ENCODE measurements at regions not wholly inside any gene's neighbourhood (a gene's known extent, or its start where the extent isn't known, plus 50 kb on each side); places are given as distances from the start of the nearest gene placed in this dataset.

DNA sequence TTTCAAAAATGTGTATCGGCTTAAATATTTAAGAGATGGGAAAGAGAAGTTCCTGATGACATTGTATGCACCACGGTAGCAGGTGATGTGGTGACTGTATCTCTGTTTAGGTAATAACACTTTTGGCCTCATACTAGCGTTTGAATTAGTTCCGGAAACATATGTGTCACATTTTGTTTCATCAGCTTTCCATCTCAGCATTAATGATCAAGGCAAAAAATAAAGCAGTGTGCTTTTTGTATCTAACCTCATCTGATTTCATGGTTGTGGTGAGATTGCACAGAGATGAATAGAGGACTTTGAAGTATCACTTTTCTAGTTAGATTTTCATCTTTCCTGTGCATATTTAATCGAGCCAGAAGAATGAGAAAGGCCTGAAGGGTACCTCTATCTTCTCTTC, 206.4 kb upstream of the SPRY1 start:
- no peaks in the 10 kb centered on the region for H3K36me3 ChIP-seq (ENCODE audit: control insufficient read depth, insufficient read depth, low read length)
- H3K4me1 Mint-ChIP-seq = peaks cover 4 to 7% of the 10 kb centered on the region in 2 donors
- intact Hi-C loops (cut with micrococcal nuclease) = no loop called here
- H3K36me3 Mint-ChIP-seq = no peaks in the 10 kb centered on the region
- no peaks in the 10 kb centered on the region for H3K9me3 Mint-ChIP-seq
- no peaks in the 10 kb centered on the region for H3K27me3 ChIP-seq (ENCODE audit: control insufficient read depth, insufficient read depth, low read length)
- no peaks in the 10 kb centered on the region for H3K4me1 ChIP-seq (ENCODE audit: control insufficient read depth, insufficient read depth, low read length)
- no peak for ATAC-seq
- H3K4me3 ChIP-seq (ENCODE audit: low read length) = no peak overlapping the region
- H3K4me3 Mint-ChIP-seq = no peak overlapping the region
- no peak for DNase-seq
- H3K9me3 ChIP-seq (ENCODE audit: control insufficient read depth, insufficient read depth, low read length) = no peaks in the 10 kb centered on the region
- H3K27ac Mint-ChIP-seq = no peak overlapping the region
- 75% methylated on average over 4 of the region's 5 CpGs for WGBS (ENCODE audit: insufficient coverage)
- H3K27me3 Mint-ChIP-seq (ENCODE audit: low read depth in 2 of 2) = no peaks in the 10 kb centered on the region
- no peak overlapping the region for H3K27ac ChIP-seq (ENCODE audit: low read length)
- TF ChIP-seq CTCF (IDR thresholded peaks at IDR 0.05) = no peak

- Histone ChIP-seq H3K9me3 (ENCODE audit: control insufficient read depth, insufficient read depth, low read length) (no peaks in the 10 kb centered on the region), H3K4me1 (ENCODE audit: control insufficient read depth, insufficient read depth, low read length) (no peaks in the 10 kb centered on the region), H3K36me3 (ENCODE audit: control insufficient read depth, insufficient read depth, low read length) (no peaks in the 10 kb centered on the region), H3K27me3 (ENCODE audit: control insufficient read depth, insufficient read depth, low read length) (no peaks in the 10 kb centered on the region), H3K4me3 (ENCODE audit: low read length) (no peak overlapping the region), H3K27ac (ENCODE audit: low read length) (no peak overlapping the region)
- TF ChIP-seq CTCF (IDR thresholded peaks at IDR 0.05) = no peak
- H3K4me1 Mint-ChIP-seq = peaks cover 4 to 7% of the 10 kb centered on the region in 2 donors
- no peak for DNase-seq
- no peaks in the 10 kb centered on the region for H3K27me3 Mint-ChIP-seq (ENCODE audit: low read depth in 2 of 2)
- ATAC-seq = no peak
- H3K4me3 Mint-ChIP-seq = no peak overlapping the region
- 100% methylated on average over 1 of the region's 2 CpGs for WGBS (ENCODE audit: insufficient coverage)
- no peak overlapping the region for H3K27ac Mint-ChIP-seq
- H3K9me3 Mint-ChIP-seq = no peaks in the 10 kb centered on the region
- intact Hi-C loops (cut with micrococcal nuclease) = no loop called here
- H3K36me3 Mint-ChIP-seq = no peaks in the 10 kb centered on the region
These were observed 204.9 kb upstream of the SPRY1 start for GRCh38 chr4:123191728-123192127.

DNA sequence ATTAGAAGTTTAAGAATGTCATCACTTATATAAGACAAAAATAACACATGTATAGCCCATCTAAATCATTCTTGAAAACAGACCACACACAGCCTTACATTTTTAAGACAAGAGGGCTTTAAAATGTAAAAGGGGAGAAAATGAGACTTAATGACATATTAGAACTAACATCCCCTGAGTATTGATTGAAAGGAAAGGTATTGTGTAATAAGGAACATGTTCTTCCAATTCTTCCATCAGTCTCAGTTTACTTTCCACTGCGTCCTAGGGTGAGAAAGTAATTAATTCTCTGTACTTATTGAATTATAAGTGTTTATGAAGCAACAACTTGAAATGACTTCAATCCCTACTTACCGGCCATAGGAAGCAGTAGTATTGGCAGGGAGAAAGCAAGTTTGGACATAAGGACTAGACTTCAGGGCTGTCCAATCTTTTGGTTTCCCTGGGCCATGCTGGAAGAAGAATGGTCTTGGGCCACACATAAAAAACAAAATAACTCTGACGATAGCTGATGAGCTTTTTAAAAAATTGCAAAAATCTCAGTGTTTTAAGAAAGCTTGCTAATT, 202.7 kb upstream of the SPRY1 start:
- Mint-ChIP-seq H3K4me1 (peaks cover 4 to 7% of the 10 kb centered on the region in 2 donors), H3K27me3 (ENCODE audit: low read depth in 2 of 2) (no peaks in the 10 kb centered on the region), H3K36me3 (no peaks in the 10 kb centered on the region), H3K27ac (no peak overlapping the region), H3K9me3 (no peaks in the 10 kb centered on the region), H3K4me3 (no peak overlapping the region)
- intact Hi-C loops (cut with micrococcal nuclease) = no loop called here
- Histone ChIP-seq H3K27me3 (ENCODE audit: control insufficient read depth, insufficient read depth, low read length) (no peaks in the 10 kb centered on the region), H3K4me1 (ENCODE audit: control insufficient read depth, insufficient read depth, low read length) (no peaks in the 10 kb centered on the region), H3K36me3 (ENCODE audit: control insufficient read depth, insufficient read depth, low read length) (no peaks in the 10 kb centered on the region), H3K4me3 (ENCODE audit: low read length) (no peak overlapping the region), H3K9me3 (ENCODE audit: control insufficient read depth, insufficient read depth, low read length) (no peaks in the 10 kb centered on the region), H3K27ac (ENCODE audit: low read length) (no peak overlapping the region)
- no peak for DNase-seq
- TF ChIP-seq CTCF (IDR thresholded peaks at IDR 0.05) = no peak
- WGBS (ENCODE audit: insufficient coverage) = 100% methylated on average over 2 of the region's 3 CpGs
- no peak for ATAC-seq

- no peaks in the 10 kb centered on the region for H3K4me1 ChIP-seq (ENCODE audit: control insufficient read depth, insufficient read depth, low read length)
- 93% methylated on average over 1 of the region's 2 CpGs for WGBS (ENCODE audit: insufficient coverage)
- H3K4me3 Mint-ChIP-seq = no peak overlapping the region
- H3K4me1 Mint-ChIP-seq = no peaks in the 10 kb centered on the region
- H3K36me3 Mint-ChIP-seq = no peaks in the 10 kb centered on the region
- H3K27ac ChIP-seq (ENCODE audit: low read length) = no peak overlapping the region
- H3K9me3 ChIP-seq (ENCODE audit: control insufficient read depth, insufficient read depth, low read length) = no peaks in the 10 kb centered on the region
- no peak for DNase-seq
- H3K27me3 ChIP-seq (ENCODE audit: control insufficient read depth, insufficient read depth, low read length) = no peaks in the 10 kb centered on the region
- no peak overlapping the region for H3K27ac Mint-ChIP-seq
- H3K9me3 Mint-ChIP-seq = no peaks in the 10 kb centered on the region
- intact Hi-C loops (cut with micrococcal nuclease) = no loop called here
- H3K4me3 ChIP-seq (ENCODE audit: low read length) = no peak overlapping the region
- no peaks in the 10 kb centered on the region for H3K36me3 ChIP-seq (ENCODE audit: control insufficient read depth, insufficient read depth, low read length)
- ATAC-seq = no peak
- no peak for TF ChIP-seq CTCF (IDR thresholded peaks at IDR 0.05)
- H3K27me3 Mint-ChIP-seq (ENCODE audit: low read depth in 2 of 2) = no peaks in the 10 kb centered on the region
These were observed 197.9 kb upstream of the SPRY1 start for GRCh38 chr4:123198706-123199105.

Measured in natural killer cell (primary cell).